ENCODE measurements at regions not wholly inside any gene's neighbourhood (a gene's known extent, or its start where the extent isn't known, plus 50 kb on each side); places are given as distances from the start of the nearest gene placed in this dataset.

DNA sequence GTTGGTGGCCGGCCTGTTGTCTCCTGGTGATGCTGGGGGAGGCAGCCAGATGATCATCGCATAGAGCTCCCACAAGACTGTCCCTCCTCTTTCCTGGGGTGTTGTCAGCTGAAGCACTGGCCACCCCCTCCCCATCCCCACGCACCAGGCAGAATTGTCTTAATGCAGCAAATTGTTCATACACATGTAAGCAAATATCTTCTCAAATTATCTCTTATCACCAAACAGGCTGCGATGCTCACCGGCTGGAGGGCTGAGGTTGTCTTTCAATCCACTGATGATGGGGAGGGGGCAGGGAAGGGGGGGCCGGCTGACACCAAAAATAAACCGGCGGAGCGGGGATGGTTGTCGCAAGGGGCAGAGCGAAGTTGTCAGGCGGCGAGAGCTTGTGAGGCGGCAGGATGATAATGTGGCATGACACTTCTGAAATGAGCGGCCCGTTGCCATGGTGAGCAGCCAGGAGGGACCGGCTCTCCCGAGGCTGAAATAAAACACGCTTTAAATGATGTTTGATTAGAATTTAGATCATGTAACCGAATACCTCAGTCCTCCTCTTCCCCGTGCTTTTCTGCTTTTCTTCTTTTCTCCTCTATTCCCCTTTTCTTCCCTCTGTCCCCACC lies 59.8 kb downstream of the MRM1 start:
- DNase-seq (ENCODE audit: low read depth in 2 of 2) = no peak

DNA sequence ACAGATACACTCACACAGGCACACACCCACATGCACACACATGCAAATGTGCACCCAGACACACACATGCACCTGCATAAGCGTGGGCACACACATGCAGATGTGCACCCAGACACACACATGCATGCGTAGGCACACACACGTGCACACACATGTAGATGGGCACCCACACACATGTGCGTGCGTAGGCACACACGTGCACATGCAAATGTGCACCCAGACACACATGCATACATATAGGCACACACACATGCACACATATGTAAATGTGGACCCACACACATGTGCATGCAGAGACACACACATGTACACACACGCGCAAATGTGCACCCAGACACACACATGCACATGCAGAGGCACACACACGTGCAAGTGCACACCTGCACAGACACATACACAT lies 60.3 kb downstream of the MRM1 start:
- no peak for DNase-seq (ENCODE audit: low read depth in 2 of 2)

DNA sequence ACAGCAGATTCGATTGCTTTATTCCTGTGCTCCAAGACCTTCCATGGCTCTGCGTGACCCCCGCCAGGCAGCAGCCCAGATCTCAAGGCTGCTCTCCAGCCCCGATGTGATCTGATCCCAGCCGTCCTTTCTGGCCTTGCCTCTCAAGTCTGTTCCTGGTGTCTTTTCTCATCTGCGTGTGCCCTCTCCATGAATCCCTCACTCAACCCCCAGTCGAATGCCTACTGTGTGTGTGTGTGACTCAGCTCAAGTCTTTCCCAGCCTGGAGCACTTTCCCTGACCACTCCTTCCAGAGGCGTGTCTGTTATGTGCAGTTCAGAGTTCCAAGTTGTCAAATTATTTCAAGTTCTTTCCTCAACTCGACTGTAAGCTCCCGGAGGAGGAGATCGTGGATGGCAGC lies 64.0 kb downstream of the MRM1 start:
- no peak for DNase-seq (ENCODE audit: low read depth in 2 of 2)

DNA sequence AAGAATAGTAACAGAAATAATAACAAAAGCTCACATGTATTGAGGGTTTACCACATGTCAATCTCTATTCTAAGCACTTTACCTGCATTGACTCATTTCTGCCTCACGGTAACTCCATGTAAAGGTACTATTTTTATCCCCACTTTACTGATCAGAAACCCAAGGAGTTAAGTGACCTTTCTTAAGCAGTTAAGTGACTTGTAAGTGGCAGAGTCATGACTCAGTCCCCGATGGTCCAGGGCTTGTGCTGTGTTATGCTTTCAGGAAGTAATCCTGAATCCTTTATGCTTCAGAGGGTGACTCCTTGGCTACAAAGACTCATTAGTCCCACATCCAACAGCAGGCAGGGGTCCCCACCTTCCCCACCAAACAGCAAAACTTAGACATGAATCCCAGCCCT lies 66.5 kb downstream of the MRM1 start:
- DNase-seq (ENCODE audit: low read depth in 2 of 2) = no peak

DNA sequence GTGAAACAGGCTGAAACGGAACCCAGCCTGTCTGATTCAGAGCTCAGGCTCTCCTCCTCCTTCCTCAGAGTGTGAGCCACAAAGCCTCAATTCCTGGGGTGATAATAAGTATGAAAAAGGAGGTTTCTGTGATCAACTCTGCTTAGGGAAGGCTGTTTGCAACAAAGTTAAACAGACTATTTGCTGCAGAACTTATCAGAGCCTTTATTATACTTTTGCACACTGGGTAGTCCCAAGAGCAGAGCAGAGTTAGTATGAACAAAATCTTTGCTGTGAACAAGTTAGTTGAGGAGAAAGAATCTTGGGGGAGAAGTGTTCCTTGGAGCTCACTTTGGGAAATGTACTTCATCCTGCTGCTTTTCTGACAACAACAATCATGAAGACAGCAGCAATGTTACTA lies 67.4 kb downstream of the MRM1 start:
- DNase-seq (ENCODE audit: low read depth in 2 of 2) = no peak

DNA sequence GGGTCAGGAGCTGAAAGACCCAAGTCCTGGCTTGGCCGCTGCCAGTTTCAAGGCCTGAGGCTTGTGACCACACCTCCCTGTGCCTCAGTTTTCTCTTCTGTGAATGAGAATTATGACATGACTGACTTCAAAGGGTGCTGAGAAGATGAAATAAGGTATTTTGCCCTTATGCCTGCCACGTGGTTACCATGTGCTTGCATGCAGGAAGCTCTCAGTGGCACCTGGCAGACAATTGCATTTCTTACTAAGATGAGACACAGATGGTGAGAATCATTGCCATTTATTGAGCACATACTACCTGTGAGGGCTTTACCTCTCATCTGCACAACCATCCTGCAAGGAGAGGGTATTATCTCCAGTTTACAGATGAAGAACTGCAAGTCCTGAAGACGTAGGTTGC lies 69.8 kb downstream of the MRM1 start:
- DNase-seq (ENCODE audit: low read depth in 2 of 2) = no peak

DNA sequence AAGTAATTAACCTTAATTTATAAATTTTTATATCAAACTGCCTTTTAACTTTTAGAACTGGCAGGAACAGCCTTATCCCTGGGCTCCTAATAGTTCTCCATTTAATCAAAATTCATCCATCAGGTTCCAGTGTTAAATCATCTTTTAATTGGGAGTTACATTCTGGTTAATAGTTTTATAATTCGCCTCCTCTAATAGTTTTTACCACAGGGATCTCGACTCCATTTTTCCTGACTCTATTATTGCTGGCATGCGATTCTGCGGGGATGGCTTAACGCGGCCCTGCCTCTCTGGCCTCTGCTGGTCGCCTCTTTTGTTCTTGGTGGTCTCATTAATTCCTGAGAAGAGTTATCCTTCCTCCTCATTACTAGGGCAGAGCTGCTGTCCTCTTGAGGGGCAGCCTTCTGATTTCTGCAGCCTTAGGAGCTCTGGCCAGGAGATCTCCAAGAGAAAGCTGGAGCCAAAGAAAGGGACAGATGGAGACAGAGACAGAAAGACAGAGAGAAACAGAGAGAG lies 71.1 kb downstream of the MRM1 start:
- no peak for DNase-seq (ENCODE audit: low read depth in 2 of 2)

DNA sequence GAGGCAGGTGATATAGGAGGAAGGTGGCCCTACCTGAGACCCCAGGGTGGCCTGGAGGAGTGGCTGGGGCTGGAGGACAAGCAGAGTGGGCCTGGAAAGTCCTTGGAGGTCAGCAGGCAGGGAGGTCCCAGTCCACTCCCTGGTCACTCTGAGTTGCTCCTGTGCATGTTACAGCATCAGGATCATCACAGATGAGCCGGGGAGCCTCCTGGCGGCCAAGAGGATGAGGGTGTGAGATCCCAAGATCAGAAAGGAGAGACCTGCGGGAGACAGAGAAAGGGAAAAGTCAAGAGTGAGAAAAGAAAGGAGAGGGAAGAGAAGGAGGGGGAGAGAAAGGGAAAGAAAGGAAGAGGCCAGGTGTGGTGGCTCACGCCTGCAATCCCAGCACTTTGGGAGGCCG lies 71.7 kb downstream of the MRM1 start:
- no peak for DNase-seq (ENCODE audit: low read depth in 2 of 2)

DNA sequence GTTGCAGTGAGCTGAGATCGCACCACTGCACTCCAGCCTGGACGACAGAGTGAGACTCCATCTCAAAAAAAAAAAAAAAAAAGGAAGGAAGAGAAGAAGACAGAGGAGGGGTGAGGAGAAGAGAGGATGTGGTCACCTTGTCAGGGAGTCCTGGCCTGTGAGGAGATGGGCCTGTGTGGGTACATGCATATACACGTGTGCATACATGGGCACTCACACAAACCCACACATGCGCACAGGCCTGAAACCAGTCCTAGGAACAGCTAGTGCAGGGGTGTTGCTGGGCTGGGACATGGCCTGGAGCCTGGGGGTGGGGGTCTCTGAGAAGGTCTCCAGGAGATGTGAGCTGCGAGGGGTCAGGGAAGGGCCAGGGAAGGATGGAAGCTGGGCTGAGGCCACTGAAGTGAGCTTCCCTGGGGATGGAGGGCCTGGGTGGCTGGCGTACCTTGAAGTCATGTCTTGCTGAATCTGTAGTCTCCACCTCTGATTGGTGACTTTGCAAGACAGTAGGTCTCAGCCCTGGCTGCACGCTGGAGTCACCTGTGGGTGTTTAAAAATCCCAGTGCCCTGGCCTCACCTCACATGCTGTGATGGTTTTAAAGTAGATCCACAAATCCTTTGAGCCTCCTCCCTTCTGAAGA lies 72.4 kb downstream of the MRM1 start:
- no peak for DNase-seq (ENCODE audit: low read depth in 2 of 2)

DNA sequence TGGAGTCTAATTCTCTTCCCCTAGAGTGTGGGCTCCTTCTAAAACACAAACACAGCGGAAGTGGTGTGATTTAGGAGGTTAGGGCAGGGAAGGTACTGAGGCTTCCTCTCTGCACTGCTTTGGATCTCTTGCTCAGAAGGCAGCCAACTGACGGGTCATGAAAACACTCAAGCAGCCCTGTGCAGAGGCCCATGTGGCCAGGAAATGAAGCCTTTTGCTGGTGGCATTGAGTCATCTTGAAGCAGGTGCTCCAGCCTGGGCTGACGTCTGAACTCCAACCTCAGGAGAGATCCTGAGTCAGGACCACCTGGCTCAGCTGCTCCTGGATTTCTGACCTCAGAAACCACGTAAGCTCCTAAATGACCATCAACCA lies 72.9 kb downstream of the MRM1 start:
- DNase-seq (ENCODE audit: low read depth in 2 of 2) = no peak

DNA sequence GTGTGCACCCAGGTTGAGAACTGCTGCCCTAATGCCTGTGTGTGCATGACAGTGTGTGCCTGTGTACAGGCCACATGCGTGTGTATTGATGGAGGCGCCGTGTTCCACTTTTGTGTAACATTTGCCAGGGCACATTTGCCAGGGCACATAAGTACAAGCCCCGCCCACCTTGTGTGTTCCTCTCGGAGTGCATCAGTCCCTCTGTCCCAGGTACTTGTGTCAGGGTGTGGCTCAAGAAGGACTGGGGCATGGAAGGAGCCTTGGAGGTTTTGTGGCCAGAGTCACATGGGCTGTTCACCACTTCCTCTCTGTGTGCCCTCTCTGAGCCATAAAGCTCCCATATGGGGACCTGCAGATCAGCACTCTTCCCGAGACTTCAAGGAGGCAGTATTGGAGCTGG lies 73.9 kb downstream of the MRM1 start:
- DNase-seq (ENCODE audit: low read depth in 2 of 2) = no peak

DNA sequence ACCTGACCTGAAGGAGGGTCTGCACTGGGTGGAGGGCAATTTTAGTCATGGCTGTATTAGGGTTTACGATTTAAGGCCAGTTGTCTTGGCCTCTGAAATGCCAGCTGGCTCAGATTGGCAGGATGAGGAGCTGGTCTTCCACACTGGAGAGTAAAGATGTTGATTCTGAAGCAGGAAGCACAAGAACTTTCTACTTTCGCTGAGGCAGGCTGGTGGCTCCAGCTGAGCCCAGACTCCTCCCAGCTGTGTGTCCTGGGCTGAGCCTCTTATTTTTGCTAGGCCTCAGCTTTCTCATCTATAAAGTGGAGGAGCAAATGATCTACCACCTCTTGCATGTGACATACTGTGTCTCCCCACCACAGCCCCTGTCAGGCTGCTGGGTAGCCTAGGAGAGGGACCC lies 74.4 kb downstream of the MRM1 start:
- no peak for DNase-seq (ENCODE audit: low read depth in 2 of 2)

DNA sequence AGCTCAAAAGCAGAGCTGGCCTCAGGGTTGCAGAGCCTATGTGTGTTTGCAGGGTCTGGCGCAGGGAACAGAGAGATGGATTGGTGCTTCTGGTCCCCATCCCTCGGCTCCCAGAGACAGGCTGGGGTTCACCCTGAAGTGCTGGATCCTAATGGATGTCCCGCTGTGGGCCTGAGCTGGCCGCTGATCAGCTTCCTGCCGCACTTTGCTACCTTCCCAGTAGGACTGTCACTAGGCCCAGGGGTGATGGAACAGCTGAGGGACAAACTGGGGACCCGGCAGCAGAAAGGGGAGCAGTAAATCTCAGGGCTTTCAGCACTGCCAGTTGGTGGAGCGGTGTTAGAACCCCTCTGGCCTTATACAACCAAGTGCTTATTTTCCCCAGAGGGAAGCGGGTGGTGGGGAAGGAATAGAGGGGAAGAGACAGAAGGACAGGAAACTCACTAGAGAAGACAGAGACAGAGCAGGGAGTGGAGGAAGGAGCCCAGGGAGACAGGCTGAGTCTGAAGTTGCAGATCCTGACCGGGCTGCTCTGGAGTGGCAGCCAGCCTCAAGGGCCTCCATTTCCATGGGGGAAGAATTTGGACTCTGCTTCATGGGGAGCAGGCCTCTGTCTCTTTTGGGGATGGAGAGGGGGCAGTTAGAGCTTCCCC lies 78.6 kb downstream of the MRM1 start:
- no peak for DNase-seq (ENCODE audit: low read depth in 2 of 2)

DNA sequence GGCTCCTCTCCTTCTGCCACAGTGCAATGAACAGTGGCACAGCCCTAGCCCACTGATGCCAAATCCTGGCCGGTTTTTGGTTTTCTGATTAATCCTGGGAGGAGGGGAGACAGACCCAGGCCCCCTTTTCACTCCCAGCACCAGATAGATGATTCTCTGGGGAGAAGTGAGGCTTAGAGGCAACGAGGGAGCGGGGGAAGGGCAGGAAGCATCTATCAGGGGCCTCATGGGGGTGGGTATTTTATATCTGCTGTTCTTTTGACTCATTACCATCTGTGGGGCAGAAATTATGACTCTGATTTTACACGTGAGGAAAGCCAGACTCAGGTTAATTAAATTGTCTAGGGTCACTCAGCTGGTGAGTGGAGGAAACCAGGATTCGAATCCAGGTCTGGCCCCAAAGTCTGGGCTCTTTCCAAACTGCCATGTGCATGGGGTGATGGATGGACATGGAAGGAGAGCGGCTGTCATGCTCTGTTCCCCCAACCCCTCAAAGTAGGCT lies 79.4 kb downstream of the MRM1 start:
- DNase-seq (ENCODE audit: low read depth in 2 of 2) = no peak

DNA sequence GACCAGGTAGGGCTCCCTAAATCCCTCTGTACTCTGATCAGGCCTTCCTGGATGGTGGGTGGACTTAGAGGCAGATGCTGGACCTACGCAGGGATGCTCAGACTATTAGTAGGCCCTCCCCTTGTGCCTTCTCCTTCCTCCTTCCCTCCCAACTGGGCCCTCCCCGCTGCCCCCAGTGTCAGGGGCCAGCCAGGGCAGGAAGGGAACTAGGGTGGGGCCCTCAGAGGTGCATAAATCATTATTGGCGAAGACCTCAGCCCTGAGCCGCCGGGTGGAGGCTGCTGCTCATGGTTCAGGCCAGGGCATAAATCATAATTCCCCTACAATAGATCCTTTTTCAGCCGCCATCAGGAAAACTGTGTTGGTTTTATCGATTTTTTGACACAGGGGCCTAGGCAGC lies 81.4 kb downstream of the MRM1 start:
- no peak for DNase-seq (ENCODE audit: low read depth in 2 of 2)

DNA sequence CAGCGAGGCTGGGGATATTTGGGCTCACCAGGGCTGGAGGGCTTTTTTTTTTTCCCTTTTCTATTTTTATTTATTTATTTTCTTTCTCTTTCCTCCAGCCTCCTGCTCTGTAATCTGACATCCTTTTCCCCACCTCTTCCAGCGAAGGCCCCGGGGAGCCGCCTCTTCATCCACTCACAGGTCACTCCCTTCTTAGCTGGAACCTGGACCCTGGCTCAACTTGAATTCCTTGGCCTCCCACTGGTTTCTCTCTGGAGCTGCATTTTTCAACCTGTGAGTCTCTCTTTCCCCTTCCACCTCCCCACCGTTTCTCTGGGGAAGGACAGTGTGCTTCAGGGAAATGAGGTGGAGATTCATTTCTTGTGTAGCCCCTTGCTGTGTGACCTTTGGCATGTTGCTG lies 82.0 kb downstream of the MRM1 start:
- DNase-seq (ENCODE audit: low read depth in 2 of 2) = no peak

DNA sequence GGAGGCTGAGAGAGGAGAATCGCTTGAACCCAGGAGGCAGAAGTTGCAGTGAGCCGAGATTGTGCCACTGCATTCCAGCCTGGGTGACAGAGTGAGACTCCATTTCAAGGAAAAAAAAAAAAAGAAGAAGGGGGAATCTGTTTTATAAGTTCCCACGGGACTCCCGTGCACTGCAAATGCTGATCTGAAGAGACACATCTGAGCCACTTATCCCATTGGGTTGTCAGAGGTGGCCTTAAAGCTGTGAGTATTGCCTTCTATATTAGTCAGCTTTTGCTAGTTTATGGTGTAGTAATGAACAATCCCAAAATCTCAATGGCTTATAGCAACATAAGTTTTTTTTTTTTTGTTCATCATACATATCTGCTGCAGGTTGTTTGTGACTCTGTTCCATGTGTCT lies 82.8 kb downstream of the MRM1 start:
- no peak for DNase-seq (ENCODE audit: low read depth in 2 of 2)

DNA sequence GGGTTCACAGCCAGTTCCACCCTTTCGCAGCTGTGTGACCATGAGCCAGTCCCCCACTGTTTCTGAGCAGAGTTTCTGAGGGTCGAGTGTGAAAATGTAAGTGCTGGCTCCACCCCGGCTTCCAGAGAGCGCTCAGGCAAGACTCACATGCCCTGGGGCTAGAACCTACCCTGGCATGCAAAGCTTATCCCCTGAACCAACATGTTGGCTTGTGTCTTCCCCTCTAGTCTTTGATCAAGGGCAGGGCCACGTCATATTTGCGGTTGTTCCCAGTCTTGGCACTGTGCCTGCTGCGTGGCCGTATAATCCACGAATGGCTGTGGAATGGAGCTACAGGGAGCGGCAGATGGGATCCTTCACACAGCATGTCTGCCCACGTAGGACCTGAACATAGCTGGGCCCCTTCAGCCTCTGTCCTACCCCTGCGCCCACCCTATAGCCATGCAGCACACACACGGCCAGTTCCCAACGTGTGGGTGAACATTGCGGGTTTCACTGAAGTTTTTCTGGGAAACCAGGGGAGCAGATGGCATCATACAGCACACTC lies 84.8 kb downstream of the MRM1 start:
- DNase-seq (ENCODE audit: low read depth in 2 of 2) = no peak

DNA sequence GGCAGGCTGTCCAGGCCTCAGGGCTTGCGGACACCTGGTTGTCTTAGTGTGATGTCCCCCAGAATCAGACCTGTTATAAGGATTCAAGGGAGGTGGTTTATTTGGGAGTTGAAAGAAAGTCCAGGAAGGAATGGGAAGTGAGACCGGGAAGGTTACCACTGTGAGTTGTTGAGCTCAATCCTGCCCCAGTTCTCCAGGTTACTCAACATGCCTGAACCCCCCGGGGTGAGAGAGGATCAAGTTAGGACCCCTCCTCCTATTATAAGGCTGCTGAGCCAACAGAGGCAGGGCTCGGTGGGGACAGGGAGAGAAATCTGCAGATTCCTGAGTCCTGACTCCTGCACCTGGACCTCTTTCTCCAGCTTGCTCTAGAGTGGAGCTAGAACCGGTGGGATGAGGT lies 86.4 kb downstream of the MRM1 start:
- DNase-seq (ENCODE audit: low read depth in 2 of 2) = no peak

DNA sequence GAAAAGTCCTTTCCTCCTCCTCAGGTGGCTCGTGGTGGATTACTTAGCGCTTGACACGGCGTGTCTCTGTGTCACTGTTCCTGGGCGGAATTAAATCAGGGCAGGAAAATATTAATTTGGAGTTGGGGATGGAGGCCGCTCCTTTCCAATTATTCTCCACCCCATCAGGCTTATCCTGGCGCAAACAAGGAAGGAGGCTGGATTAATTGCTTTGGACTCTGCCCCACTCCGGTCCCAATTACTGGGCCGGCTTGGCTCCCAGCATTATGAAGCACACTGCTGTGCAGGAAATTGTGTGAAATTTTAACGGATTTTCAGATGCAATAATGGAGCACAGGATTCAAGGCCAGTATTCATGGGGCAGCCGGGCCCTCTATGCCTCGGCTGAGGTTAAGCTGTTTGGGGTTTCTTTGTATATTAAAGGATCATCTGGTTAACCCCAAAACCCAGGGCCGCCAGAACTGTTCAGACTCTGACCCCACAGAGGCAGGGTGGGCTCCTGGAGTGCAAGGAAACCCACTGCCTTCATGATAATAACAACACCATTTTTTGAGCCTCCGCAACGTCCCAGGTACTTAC lies 87.8 kb downstream of the MRM1 start:
- no peak for DNase-seq (ENCODE audit: low read depth in 2 of 2)

DNA sequence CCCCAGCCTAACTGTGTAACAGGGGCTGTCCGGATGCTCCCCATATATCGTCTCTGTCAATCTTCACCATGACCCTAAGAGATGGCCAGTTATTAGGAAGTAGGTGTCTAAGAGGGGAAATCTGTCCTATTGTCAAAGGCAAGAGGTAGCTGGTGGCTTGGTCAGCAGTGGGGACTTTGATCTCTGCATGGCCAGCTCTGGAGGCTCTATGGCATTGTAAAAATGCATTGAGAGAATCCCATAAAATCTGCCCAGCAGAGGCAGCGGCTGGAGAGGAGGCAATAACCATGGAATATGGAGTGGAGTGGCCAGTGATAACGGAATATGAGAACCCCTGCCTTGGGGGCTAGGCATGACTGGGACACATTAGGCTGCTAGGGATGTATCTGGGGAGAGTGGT lies 88.8 kb downstream of the MRM1 start:
- DNase-seq (ENCODE audit: low read depth in 2 of 2) = no peak

DNA sequence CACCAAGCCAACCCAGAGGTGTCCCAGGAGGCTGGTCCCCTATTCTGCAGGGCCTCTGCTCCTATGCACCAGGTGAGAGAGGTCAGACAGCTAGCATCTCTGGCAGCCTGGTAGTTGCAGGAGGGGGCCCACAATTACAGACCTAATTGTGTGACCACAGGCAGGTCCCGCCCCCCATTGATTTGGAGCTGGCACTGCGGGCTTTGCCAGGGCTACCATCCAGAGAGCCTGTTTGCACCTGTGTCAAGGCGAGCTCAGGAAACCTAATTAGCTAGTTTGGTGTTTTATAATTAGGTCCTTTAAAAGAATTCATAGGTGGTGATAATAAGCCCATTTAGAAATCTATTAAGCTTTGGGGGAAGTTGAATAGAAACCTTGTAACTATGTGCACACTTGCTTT lies 90.2 kb downstream of the MRM1 start:
- DNase-seq (ENCODE audit: low read depth in 2 of 2) = no peak

DNA sequence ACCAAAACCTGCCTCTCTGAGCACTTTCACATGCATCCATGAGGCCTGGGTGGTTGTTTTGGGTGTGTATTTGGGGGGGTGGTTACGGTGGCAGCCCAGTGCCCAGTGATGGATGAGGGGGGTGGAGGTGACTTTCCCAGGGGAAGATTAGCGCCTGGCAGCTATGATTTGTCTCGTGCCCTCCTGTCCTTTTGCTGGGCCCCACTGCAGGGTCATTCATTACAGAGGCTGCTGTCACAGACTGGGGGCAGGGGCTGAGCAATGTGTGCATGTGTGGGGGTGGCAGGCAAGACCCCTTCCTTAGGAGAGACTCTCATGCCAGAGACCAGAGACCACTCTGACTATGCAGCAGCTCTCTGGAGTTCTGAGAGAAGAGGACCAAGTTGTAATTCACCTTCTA lies 93.7 kb downstream of the MRM1 start:
- no peak for DNase-seq (ENCODE audit: low read depth in 2 of 2)
